ENCODE measurements at regions not wholly inside any gene's neighbourhood (a gene's known extent, or its start where the extent isn't known, plus 50 kb on each side); places are given as distances from the start of the nearest gene placed in this dataset.

DNA sequence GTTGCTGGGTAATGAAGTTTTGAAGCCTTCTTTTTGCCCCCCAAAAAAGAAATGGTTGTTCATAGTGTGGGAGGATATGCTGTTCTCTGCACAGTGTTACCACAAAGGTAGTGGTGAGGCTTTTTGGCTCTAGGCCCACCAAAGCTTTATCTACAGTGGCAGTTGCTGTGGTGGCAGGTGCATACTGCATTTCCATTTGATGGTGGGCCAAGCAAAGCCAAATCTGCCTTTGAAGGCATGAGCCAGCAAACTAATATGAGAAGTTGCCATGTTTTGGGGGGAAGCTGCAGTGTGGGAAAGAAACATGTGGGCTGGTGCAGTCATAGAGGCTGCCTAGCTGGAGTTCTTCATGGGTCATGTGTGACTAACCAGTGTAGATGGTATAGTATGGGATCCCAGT is 858.1 kb upstream of the TSPY4 start (continued):
- TF ChIP-seq ZBTB44 (CRISPR knock-in tag; IDR thresholded peaks at IDR 0.05) (no peak), MTA1 (CRISPR knock-in tag; IDR thresholded peaks at IDR 0.05; ENCODE audit: borderline replicate concordance) (no peak), ZBTB42 (CRISPR knock-in tag; IDR thresholded peaks at IDR 0.05) (no peak), BRD4 (CRISPR knock-in tag; IDR thresholded peaks at IDR 0.05) (no peak), TRIM22 (IDR thresholded peaks at IDR 0.05) (no peak), ZNF460 (CRISPR knock-in tag; IDR thresholded peaks at IDR 0.05; ENCODE audit: borderline replicate concordance) (no peak), ZNF615 (CRISPR knock-in tag; IDR thresholded peaks at IDR 0.05; ENCODE audit: borderline replicate concordance) (no peak), HOXD1 (CRISPR knock-in tag; IDR thresholded peaks at IDR 0.05) (no peak), ZNF800 (CRISPR knock-in tag; IDR thresholded peaks at IDR 0.05) (no peak), ZNF280D (CRISPR knock-in tag; IDR thresholded peaks at IDR 0.05) (no peak)
- TF ChIP-seq, protein P1, sequence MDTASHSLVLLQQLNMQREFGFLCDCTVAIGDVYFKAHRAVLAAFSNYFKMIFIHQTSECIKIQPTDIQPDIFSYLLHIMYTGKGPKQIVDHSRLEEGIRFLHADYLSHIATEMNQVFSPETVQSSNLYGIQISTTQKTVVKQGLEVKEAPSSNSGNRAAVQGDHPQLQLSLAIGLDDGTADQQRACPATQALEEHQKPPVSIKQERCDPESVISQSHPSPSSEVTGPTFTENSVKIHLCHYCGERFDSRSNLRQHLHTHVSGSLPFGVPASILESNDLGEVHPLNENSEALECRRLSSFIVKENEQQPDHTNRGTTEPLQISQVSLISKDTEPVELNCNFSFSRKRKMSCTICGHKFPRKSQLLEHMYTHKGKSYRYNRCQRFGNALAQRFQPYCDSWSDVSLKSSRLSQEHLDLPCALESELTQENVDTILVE (CRISPR knock-in tag; IDR thresholded peaks at IDR 0.05), result no peak
- TF ChIP-seq, protein P2, sequence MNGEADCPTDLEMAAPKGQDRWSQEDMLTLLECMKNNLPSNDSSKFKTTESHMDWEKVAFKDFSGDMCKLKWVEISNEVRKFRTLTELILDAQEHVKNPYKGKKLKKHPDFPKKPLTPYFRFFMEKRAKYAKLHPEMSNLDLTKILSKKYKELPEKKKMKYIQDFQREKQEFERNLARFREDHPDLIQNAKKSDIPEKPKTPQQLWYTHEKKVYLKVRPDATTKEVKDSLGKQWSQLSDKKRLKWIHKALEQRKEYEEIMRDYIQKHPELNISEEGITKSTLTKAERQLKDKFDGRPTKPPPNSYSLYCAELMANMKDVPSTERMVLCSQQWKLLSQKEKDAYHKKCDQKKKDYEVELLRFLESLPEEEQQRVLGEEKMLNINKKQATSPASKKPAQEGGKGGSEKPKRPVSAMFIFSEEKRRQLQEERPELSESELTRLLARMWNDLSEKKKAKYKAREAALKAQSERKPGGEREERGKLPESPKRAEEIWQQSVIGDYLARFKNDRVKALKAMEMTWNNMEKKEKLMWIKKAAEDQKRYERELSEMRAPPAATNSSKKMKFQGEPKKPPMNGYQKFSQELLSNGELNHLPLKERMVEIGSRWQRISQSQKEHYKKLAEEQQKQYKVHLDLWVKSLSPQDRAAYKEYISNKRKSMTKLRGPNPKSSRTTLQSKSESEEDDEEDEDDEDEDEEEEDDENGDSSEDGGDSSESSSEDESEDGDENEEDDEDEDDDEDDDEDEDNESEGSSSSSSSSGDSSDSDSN (CRISPR knock-in tag; IDR thresholded peaks at IDR 0.05), result no peak
- TF ChIP-seq, protein P3, sequence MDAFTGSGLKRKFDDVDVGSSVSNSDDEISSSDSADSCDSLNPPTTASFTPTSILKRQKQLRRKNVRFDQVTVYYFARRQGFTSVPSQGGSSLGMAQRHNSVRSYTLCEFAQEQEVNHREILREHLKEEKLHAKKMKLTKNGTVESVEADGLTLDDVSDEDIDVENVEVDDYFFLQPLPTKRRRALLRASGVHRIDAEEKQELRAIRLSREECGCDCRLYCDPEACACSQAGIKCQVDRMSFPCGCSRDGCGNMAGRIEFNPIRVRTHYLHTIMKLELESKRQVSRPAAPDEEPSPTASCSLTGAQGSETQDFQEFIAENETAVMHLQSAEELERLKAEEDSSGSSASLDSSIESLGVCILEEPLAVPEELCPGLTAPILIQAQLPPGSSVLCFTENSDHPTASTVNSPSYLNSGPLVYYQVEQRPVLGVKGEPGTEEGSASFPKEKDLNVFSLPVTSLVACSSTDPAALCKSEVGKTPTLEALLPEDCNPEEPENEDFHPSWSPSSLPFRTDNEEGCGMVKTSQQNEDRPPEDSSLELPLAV (CRISPR knock-in tag; conservative IDR thresholded peaks at IDR 0.05; ENCODE audit: low read depth), result no peak

Data from HepG2 (cell line).